HCT116 (cell line): ENCODE measurements at regions not wholly inside any gene's neighbourhood (a gene's known extent, or its start where the extent isn't known, plus 50 kb on each side); places are given as distances from the start of the nearest gene placed in this dataset.

ENCODE experiments used
- ATAC-seq: fragments of 200-7000 bp; cut with Tn5 transposase; 2 replicates; pipeline ENCODE4 v1.9.1; 2020; ENCODE audit warnings: mild to moderate bottlenecking, moderate library complexity
- BruUV-seq: library from RNA; stranded (reverse); fragments of 400-500 nt; replicated peaks from 2 replicates; lab custom pipeline; 2021; lab: Mats Ljungman, UMichigan
- CTCF ChIA-PET: fragments of 300-600 bp; sonication (Branson Sonifier 250); formaldehyde crosslinking; loops from one replicate; lab custom pipeline; 2021; ENCODE audit warnings: antibody characterized with exemption; lab: Charles Lee
- POLR2A ChIA-PET: fragments of 300-600, 350-600 bp; sonication (Branson Sonifier 250); formaldehyde crosslinking; loops from one replicate; lab custom pipeline; 2021; ENCODE audit warnings: antibody characterized with exemption; lab: Charles Lee
- RAD21 ChIA-PET, 2 experiments: fragments of 300-600 bp; sonication (Branson Sonifier 250); formaldehyde crosslinking; loops; one replicate each; lab custom pipeline; 2023; ENCODE audit warnings: low total read pairs in 2 of 2; ENCODE audit not compliant: uncharacterized antibody in 2 of 2, unreplicated experiment in 2 of 2, low non-redundant PET in 1 of 2; lab: Charles Lee
- DNase-seq: peaks from one replicate; pipeline ENCODE4 v3.0.0-alpha.2; 2010; ENCODE audit warnings: low read depth, low spot score
- H2AFZ ChIP-seq: fragments of 200-600 bp; shearing (Covaris generic), sonication (generic); 2 replicates; pipeline ENCODE4 v1.6.1; 2017; ENCODE audit warnings: low read depth, mixed run types, mixed read lengths, antibody characterized with exemption, low read length; ENCODE audit not compliant: poor library complexity, severe bottlenecking
- H3K27ac ChIP-seq: 2 replicates; pipeline ENCODE4 v1.5.1; 2012; ENCODE audit warnings: low read depth, low read length
- H3K27me3 ChIP-seq: fragments of 200-600 bp; sonication (generic); 2 replicates; pipeline ENCODE4 v1.6.1; 2016; ENCODE audit warnings: mixed run types, low read length, mixed read lengths; ENCODE audit not compliant: insufficient read depth
- H3K36me3 ChIP-seq, 2 experiments: fragments of 200-500 bp in 1 of 2; fragments of 200-600 bp in 1 of 2; sonication (Bioruptor generic) in 1 of 2; sonication (generic) in 1 of 2; 2 replicates each; pipeline versions ENCODE4 v1.5.1 to v1.6.1; 2014 to 2016; ENCODE audit warnings: low read length in 2 of 2, inconsistent platforms in 1 of 2, mixed read lengths in 1 of 2, mixed run types in 1 of 2; ENCODE audit not compliant: insufficient read depth in 2 of 2, control insufficient read depth in 1 of 2
- H3K4me1 ChIP-seq, 2 experiments: fragments of 200-600 bp in 1 of 2; sonication (generic) in 1 of 2; 2 replicates each; pipeline versions ENCODE4 v1.5.1 to v1.6.1; 2012 to 2017; ENCODE audit warnings: low read length in 2 of 2, inconsistent platforms in 1 of 2, mild to moderate bottlenecking in 1 of 2, mixed read lengths in 1 of 2, mixed run types in 1 of 2, moderate library complexity in 1 of 2; ENCODE audit not compliant: insufficient read depth in 2 of 2, control insufficient read depth in 1 of 2
- H3K4me2 ChIP-seq: fragments of 200-600 bp; sonication (generic); 2 replicates; pipeline ENCODE4 v1.6.1; 2017; ENCODE audit warnings: mixed run types, low read length, mixed read lengths
- H3K4me3 ChIP-seq, 2 experiments: fragments of 200-600 bp in 1 of 2; sonication (generic) in 1 of 2; replicated peaks in 1 of 2; 2 replicates each; pipeline ENCODE4 v1.5.1; 2011 to 2016; ENCODE audit warnings: low read length in 2 of 2, control low read depth in 1 of 2, low read depth in 1 of 2, mild to moderate bottlenecking in 1 of 2, mixed read lengths in 1 of 2, mixed run types in 1 of 2
- H3K79me2 ChIP-seq: fragments of 200-600 bp; sonication (generic); 2 replicates; pipeline ENCODE4 v1.6.1; 2017; ENCODE audit warnings: mild to moderate bottlenecking, mixed run types, low read length, moderate library complexity, mixed read lengths; ENCODE audit not compliant: insufficient read depth
- H3K9ac ChIP-seq: fragments of 200-600 bp; sonication (generic); 2 replicates; pipeline ENCODE4 v1.6.1; 2016; ENCODE audit warnings: low read length, mixed read lengths
- H3K9me2 ChIP-seq: fragments of 200-600 bp; sonication (generic), shearing (Covaris generic); 2 replicates; pipeline ENCODE4 v1.6.1; 2017; ENCODE audit warnings: mixed run types, mild to moderate bottlenecking, moderate library complexity; ENCODE audit not compliant: insufficient read depth
- H3K9me3 ChIP-seq, 2 experiments: fragments of 200-500 bp in 1 of 2; fragments of 200-600 bp in 1 of 2; sonication (Bioruptor generic) in 1 of 2; sonication (generic) in 1 of 2; 2 replicates each; pipeline ENCODE4 v1.6.1; 2014 to 2017; ENCODE audit warnings: low read length in 2 of 2, mixed read lengths in 2 of 2, inconsistent platforms in 1 of 2, low read depth in 1 of 2, mild to moderate bottlenecking in 1 of 2, mixed run types in 1 of 2, moderate library complexity in 1 of 2; ENCODE audit not compliant: control insufficient read depth in 1 of 2, insufficient read depth in 1 of 2
- H4K20me1 ChIP-seq: fragments of 200-600 bp; sonication (generic), shearing (Covaris generic); 2 replicates; pipeline ENCODE4 v1.6.1; 2017; ENCODE audit warnings: mixed run types, mild to moderate bottlenecking, moderate library complexity; ENCODE audit not compliant: insufficient read depth
- CBX3 ChIP-seq: IDR thresholded peaks from 2 replicates; pipeline ENCODE4 v1.6.1; 2012; ENCODE audit warnings: low read depth
- CEBPB ChIP-seq: IDR thresholded peaks from 2 replicates; pipeline ENCODE4 v1.6.1; 2012; ENCODE audit warnings: low read depth
- EGR1 ChIP-seq: IDR thresholded peaks from 2 replicates; pipeline ENCODE4 v1.6.1; 2012; ENCODE audit warnings: low read depth
- ELF1 ChIP-seq: IDR thresholded peaks from 2 replicates; pipeline ENCODE4 v1.6.1; 2012; ENCODE audit warnings: low read depth, borderline replicate concordance
- EZH2 ChIP-seq: fragments of 200-600 bp; sonication (generic); IDR thresholded peaks from 2 replicates; pipeline ENCODE4 v1.6.1; 2017; ENCODE audit warnings: antibody characterized with exemption, mixed run types
- FOSL1 ChIP-seq: IDR thresholded peaks from 2 replicates; pipeline ENCODE4 v1.6.1; 2012; ENCODE audit warnings: low read depth
- POLR2AphosphoS5 ChIP-seq: IDR thresholded peaks from 2 replicates; pipeline ENCODE4 v1.6.1; 2011; ENCODE audit warnings: mild to moderate bottlenecking, low read depth, low read length, moderate library complexity
- SIN3A ChIP-seq: IDR thresholded peaks from 2 replicates; pipeline ENCODE4 v1.6.1; 2012; ENCODE audit warnings: low read depth
- SRF ChIP-seq: IDR thresholded peaks from 2 replicates; pipeline ENCODE4 v1.6.1; 2012; ENCODE audit warnings: low read depth
- TCF7L2 ChIP-seq: IDR thresholded peaks from 2 replicates; pipeline ENCODE4 v1.7.0; 2011; ENCODE audit warnings: borderline replicate concordance, inconsistent platforms; ENCODE audit not compliant: insufficient read depth, insufficient read length; ENCODE audit errors: extremely low read depth
- YY1 ChIP-seq: IDR thresholded peaks from 2 replicates; pipeline ENCODE4 v1.6.1; 2011; ENCODE audit warnings: low read length, low read depth, moderate library complexity, mild to moderate bottlenecking; ENCODE audit not compliant: insufficient replicate concordance; ENCODE audit errors: extremely low read depth
- ZFX ChIP-seq: fragments of 450-650 bp; IDR thresholded peaks from 2 replicates; pipeline ENCODE4 v1.6.1; 2017
- ZNF274 ChIP-seq: fragments of 200-500 bp; sonication (Bioruptor generic); IDR thresholded peaks from 2 replicates; pipeline ENCODE4 v1.6.1; 2014; ENCODE audit warnings: mild to moderate bottlenecking, low read depth, low read length, inconsistent platforms
- intact Hi-C: fragments of 100-400 bp; cut with micrococcal nuclease; formaldehyde crosslinking; loops from 2 replicates; pipeline ENCODE4 v1.10.0; 2022
- TF ChIP-seq, protein P1 (sequence below): IDR thresholded peaks from 2 replicates; pipeline ENCODE4 v1.6.1; 2011; ENCODE audit warnings: mild to moderate bottlenecking, low read length, moderate library complexity; ENCODE audit not compliant: insufficient replicate concordance; ENCODE audit errors: extremely low read depth
- TF ChIP-seq, protein P2 (sequence below): IDR thresholded peaks from 2 replicates; pipeline ENCODE4 v1.6.1; 2012
- TF ChIP-seq, protein P3 (sequence below), 3 experiments: fragments of 200-600 bp in 1 of 3; sonication (generic) in 1 of 3; IDR thresholded peaks in 2 of 3; conservative IDR thresholded peaks in 1 of 3; 2 replicates each; pipeline ENCODE4 v1.5.1; 2012 to 2017; ENCODE audit warnings: low read depth in 2 of 3, low read length in 2 of 3, antibody characterized with exemption in 1 of 3, borderline replicate concordance in 1 of 3, control low read depth in 1 of 3, mild to moderate bottlenecking in 1 of 3, mixed read lengths in 1 of 3, mixed run types in 1 of 3, moderate library complexity in 1 of 3; ENCODE audit not compliant: insufficient read depth in 1 of 3
- TF ChIP-seq, protein P4 (sequence below): IDR thresholded peaks from 2 replicates; pipeline ENCODE4 v1.6.1; 2012; ENCODE audit warnings: low read depth
- TF ChIP-seq, protein P5 (sequence below): IDR thresholded peaks from 2 replicates; pipeline ENCODE4 v1.6.1; 2012

DNA sequence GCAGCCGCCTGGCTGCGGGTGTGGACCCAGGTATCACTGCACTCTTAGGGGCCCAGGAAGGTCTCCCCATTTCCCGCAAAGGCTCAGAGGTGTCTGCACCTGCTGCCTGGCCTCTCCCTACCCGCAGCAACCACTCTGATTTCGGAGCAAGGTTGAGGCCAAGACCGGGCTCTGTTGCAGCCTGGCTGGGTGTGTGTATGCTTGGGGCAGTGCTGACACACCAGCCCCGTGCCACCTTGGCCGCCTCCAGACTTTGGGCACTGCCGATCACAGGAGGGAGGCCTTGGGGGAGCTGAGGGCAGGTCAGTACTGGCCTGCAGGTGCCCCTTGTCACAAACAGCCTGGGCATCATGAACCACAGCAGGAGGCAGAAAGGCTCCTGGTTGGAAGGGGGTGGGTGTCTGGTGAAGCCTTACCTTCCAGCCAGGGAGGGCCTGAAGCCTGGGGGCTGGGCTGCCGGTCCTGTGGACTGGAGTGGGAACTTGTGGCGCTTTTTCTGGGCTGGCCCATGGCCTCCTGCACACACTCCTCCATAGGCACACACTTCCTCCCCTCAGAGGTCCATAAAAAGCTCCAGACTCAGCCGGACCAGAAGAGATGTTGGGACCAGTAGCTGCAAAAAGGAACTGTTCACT is 519.5 kb downstream of the RWDD3 start:
- TF ChIP-seq, protein P1, sequence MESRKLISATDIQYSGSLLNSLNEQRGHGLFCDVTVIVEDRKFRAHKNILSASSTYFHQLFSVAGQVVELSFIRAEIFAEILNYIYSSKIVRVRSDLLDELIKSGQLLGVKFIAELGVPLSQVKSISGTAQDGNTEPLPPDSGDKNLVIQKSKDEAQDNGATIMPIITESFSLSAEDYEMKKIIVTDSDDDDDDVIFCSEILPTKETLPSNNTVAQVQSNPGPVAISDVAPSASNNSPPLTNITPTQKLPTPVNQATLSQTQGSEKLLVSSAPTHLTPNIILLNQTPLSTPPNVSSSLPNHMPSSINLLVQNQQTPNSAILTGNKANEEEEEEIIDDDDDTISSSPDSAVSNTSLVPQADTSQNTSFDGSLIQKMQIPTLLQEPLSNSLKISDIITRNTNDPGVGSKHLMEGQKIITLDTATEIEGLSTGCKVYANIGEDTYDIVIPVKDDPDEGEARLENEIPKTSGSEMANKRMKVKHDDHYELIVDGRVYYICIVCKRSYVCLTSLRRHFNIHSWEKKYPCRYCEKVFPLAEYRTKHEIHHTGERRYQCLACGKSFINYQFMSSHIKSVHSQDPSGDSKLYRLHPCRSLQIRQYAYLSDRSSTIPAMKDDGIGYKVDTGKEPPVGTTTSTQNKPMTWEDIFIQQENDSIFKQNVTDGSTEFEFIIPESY, result no peak
- TF ChIP-seq TCF7L2 (no peak), CBX3 (no peak), ELF1 (no peak), SIN3A (no peak), SRF (no peak), POLR2AphosphoS5 (no peak), CEBPB (no peak), ZNF274 (no peak), ZFX (no peak), EGR1 (no peak), YY1 (no peak), FOSL1 (no peak), EZH2 (no peak)
- TF ChIP-seq, protein P2, sequence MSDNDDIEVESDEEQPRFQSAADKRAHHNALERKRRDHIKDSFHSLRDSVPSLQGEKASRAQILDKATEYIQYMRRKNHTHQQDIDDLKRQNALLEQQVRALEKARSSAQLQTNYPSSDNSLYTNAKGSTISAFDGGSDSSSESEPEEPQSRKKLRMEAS, result no peak
- TF ChIP-seq, protein P3, sequence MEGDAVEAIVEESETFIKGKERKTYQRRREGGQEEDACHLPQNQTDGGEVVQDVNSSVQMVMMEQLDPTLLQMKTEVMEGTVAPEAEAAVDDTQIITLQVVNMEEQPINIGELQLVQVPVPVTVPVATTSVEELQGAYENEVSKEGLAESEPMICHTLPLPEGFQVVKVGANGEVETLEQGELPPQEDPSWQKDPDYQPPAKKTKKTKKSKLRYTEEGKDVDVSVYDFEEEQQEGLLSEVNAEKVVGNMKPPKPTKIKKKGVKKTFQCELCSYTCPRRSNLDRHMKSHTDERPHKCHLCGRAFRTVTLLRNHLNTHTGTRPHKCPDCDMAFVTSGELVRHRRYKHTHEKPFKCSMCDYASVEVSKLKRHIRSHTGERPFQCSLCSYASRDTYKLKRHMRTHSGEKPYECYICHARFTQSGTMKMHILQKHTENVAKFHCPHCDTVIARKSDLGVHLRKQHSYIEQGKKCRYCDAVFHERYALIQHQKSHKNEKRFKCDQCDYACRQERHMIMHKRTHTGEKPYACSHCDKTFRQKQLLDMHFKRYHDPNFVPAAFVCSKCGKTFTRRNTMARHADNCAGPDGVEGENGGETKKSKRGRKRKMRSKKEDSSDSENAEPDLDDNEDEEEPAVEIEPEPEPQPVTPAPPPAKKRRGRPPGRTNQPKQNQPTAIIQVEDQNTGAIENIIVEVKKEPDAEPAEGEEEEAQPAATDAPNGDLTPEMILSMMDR (IDR thresholded peaks at IDR 0.05 in 2 of 3, conservative IDR thresholded peaks at IDR 0.05 in 1 of 3; ENCODE audit: borderline replicate concordance in 1 of 3, insufficient read depth in 1 of 3, low read depth in 2 of 3, low read length in 2 of 3), result no peak
- TF ChIP-seq, protein P4, sequence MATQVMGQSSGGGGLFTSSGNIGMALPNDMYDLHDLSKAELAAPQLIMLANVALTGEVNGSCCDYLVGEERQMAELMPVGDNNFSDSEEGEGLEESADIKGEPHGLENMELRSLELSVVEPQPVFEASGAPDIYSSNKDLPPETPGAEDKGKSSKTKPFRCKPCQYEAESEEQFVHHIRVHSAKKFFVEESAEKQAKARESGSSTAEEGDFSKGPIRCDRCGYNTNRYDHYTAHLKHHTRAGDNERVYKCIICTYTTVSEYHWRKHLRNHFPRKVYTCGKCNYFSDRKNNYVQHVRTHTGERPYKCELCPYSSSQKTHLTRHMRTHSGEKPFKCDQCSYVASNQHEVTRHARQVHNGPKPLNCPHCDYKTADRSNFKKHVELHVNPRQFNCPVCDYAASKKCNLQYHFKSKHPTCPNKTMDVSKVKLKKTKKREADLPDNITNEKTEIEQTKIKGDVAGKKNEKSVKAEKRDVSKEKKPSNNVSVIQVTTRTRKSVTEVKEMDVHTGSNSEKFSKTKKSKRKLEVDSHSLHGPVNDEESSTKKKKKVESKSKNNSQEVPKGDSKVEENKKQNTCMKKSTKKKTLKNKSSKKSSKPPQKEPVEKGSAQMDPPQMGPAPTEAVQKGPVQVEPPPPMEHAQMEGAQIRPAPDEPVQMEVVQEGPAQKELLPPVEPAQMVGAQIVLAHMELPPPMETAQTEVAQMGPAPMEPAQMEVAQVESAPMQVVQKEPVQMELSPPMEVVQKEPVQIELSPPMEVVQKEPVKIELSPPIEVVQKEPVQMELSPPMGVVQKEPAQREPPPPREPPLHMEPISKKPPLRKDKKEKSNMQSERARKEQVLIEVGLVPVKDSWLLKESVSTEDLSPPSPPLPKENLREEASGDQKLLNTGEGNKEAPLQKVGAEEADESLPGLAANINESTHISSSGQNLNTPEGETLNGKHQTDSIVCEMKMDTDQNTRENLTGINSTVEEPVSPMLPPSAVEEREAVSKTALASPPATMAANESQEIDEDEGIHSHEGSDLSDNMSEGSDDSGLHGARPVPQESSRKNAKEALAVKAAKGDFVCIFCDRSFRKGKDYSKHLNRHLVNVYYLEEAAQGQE, result no peak
- TF ChIP-seq, protein P5, sequence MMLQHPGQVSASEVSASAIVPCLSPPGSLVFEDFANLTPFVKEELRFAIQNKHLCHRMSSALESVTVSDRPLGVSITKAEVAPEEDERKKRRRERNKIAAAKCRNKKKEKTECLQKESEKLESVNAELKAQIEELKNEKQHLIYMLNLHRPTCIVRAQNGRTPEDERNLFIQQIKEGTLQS, result no peak
- Histone ChIP-seq H2AFZ (no peak overlapping the region), H3K4me1 (no peaks in the 10 kb centered on the region), H3K9me3 (peaks cover 0 to 5% of the 10 kb centered on the region in 2 experiments; a peak in 1 of 4 replicates), H3K27me3 (no peaks in the 10 kb centered on the region), H3K9me2 (peaks cover 3% of the 10 kb centered on the region; the same call in 1 of the 2 replicates), H3K79me2 (no peaks in the 10 kb centered on the region), H3K27ac (no peak overlapping the region), H3K36me3 (no peaks in the 10 kb centered on the region), H4K20me1 (no peaks in the 10 kb centered on the region), H3K9ac (no peak overlapping the region), H3K4me2 (no peak overlapping the region), H3K4me3 (no peak overlapping the region)
- ChIA-PET RAD21 (no interaction called here), CTCF (no interaction called here), POLR2A (no interaction called here)
- no TSS peak for BruUV-seq
- ATAC-seq, result no peak
- intact Hi-C loops, result no loop called here
- DNase-seq, result no peak
